ENCODE measurements at regions not wholly inside any gene's neighbourhood (a gene's known extent, or its start where the extent isn't known, plus 50 kb on each side); places are given as distances from the start of the nearest gene placed in this dataset.
"Not testable (repeated sequence)": the region's sequence is repeated elsewhere in the genome, so short reads cannot be mapped to it uniquely, and the experiment has no call there.

DNA sequence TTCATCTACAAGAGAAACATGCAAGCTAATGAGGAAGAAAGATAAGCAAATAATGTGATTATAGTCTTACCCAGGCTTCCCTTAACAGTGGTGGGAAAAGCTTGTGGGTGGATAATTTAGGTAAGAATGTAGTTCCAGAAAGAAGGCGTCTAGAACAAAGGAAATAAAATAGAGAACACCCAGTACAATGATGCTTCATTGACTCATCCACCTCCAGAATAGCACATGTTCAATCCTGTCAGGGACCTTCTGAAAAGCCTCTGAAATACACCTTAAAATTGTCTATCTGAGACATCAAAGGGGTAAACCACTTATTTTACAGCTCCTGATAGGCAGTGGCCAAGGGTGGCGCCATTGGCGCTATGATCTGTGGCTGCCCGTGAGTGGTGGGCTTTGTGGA, 1379.2 kb downstream of the NLGN4Y start:
- TF ChIP-seq, protein P1, sequence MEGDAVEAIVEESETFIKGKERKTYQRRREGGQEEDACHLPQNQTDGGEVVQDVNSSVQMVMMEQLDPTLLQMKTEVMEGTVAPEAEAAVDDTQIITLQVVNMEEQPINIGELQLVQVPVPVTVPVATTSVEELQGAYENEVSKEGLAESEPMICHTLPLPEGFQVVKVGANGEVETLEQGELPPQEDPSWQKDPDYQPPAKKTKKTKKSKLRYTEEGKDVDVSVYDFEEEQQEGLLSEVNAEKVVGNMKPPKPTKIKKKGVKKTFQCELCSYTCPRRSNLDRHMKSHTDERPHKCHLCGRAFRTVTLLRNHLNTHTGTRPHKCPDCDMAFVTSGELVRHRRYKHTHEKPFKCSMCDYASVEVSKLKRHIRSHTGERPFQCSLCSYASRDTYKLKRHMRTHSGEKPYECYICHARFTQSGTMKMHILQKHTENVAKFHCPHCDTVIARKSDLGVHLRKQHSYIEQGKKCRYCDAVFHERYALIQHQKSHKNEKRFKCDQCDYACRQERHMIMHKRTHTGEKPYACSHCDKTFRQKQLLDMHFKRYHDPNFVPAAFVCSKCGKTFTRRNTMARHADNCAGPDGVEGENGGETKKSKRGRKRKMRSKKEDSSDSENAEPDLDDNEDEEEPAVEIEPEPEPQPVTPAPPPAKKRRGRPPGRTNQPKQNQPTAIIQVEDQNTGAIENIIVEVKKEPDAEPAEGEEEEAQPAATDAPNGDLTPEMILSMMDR (IDR thresholded peaks at IDR 0.05): not testable (repeated sequence)
- TF ChIP-seq ZFX (IDR thresholded peaks at IDR 0.05; ENCODE audit: borderline replicate concordance): not testable (repeated sequence)

Measured in 22Rv1 (cell line).